ENCODE measurements at regions not wholly inside any gene's neighbourhood (a gene's known extent, or its start where the extent isn't known, plus 50 kb on each side); places are given as distances from the start of the nearest gene placed in this dataset.

DNA sequence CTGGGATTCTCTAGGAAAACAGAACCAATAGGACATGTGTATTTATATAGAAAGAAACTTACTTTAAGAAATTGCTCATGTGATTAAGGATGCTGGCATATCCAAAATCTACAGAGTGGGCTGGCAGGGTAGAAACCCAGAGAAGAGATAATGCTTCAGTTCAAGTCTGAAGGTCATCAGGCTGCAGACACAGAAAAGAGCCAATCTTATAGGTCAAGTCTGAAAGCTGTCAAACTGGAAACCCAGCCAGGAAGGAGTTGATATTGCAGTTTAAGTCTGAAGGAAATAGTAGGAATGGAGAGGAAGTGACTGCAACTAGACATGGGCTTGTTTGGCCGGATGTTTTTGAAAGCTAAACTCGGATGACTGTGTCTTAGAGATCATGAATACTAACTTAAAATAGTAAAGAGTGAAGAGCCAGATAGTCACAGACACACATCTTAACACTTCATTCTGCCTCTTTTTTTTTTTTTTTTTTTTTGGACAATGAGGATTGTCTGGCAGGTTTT is 125.3 kb upstream of the GPC6 start:
- 75% methylated on average over 2 of the region's 2 CpGs for WGBS (ENCODE audit: low lambda C conversion rate)
- DNase-seq: no peak
- H3K36me3 ChIP-seq (replicated peaks in 1 of 2; ENCODE audit: control insufficient read depth in 1 of 2, insufficient read depth in 2 of 2, low read length in 1 of 2): no peaks in the 10 kb centered on the region
- ChIA-PET CTCF (no interaction called here), POLR2A (no interaction called here)
- no peak overlapping the region for H3K4me3 ChIP-seq (ENCODE audit: low read depth in 2 of 2, low read length in 1 of 2)
- no peak overlapping the region for H2AFZ ChIP-seq (ENCODE audit: low read depth)
- H3K9ac ChIP-seq: no peak overlapping the region
- H3K4me2 ChIP-seq: no peak overlapping the region
- H3K27me3 ChIP-seq (ENCODE audit: insufficient read depth): no peaks in the 10 kb centered on the region
- no peaks in the 10 kb centered on the region for H3K79me2 ChIP-seq (ENCODE audit: insufficient read depth)
- H3F3A ChIP-seq (replicated peaks; ENCODE audit: insufficient read depth): no peaks in the 10 kb centered on the region
- H4K20me1 ChIP-seq (ENCODE audit: insufficient read depth): no peaks in the 10 kb centered on the region
- H3K9me3 ChIP-seq: no peaks in the 10 kb centered on the region
- H3K9me2 ChIP-seq: no peaks in the 10 kb centered on the region
- H3K4me1 ChIP-seq (ENCODE audit: control insufficient read depth in 1 of 2, insufficient read depth in 2 of 2, low read depth in 1 of 2, low read length in 1 of 2): no peaks in the 10 kb centered on the region
- TF ChIP-seq NFIC (IDR thresholded peaks at IDR 0.05; ENCODE audit: borderline replicate concordance) (no peak), RFX5 (IDR thresholded peaks at IDR 0.05; ENCODE audit: low read length) (no peak), EZH2phosphoT487 (IDR thresholded peaks at IDR 0.05; ENCODE audit: borderline replicate concordance, low read depth) (no peak), TCF12 (IDR thresholded peaks at IDR 0.05) (no peak), RAD21 (IDR thresholded peaks at IDR 0.05; ENCODE audit: low read length) (no peak)
- TF ChIP-seq, protein P1, sequence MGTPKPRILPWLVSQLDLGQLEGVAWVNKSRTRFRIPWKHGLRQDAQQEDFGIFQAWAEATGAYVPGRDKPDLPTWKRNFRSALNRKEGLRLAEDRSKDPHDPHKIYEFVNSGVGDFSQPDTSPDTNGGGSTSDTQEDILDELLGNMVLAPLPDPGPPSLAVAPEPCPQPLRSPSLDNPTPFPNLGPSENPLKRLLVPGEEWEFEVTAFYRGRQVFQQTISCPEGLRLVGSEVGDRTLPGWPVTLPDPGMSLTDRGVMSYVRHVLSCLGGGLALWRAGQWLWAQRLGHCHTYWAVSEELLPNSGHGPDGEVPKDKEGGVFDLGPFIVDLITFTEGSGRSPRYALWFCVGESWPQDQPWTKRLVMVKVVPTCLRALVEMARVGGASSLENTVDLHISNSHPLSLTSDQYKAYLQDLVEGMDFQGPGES (IDR thresholded peaks at IDR 0.05; ENCODE audit: low read depth, low read length): no peak
- no peak overlapping the region for H3K27ac ChIP-seq (ENCODE audit: low read depth in 2 of 2, low read length in 1 of 2)

DNA sequence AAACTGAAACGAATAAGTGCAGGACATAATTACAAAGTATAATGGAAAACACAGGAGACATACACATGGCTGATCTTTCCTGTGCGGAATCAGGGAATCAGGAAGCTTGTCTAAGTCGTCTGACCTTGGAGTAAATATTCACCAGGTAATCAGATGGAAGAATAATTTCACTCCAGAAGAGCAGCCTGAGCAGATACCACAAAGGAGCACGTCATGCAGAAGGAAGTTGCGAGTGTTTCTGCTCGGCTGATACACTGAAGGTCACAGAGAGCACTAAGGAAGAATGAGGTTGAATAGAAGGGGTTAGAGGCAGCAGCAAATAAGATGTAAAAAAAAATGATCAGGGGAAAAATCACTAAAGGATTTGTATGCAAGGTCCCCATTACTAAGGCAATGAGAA is 122.3 kb upstream of the GPC6 start:
- WGBS (ENCODE audit: low lambda C conversion rate): 69% methylated on average over 6 of the region's 6 CpGs
- Histone ChIP-seq H4K20me1 (ENCODE audit: insufficient read depth) (no peaks in the 10 kb centered on the region), H3K4me1 (ENCODE audit: control insufficient read depth in 1 of 2, insufficient read depth in 2 of 2, low read depth in 1 of 2, low read length in 1 of 2) (peaks cover 0 to 11% of the 10 kb centered on the region in 2 experiments; a peak in 2 of 4 replicates), H3K27me3 (ENCODE audit: insufficient read depth) (no peaks in the 10 kb centered on the region), H3K4me3 (ENCODE audit: low read depth in 2 of 2, low read length in 1 of 2) (no peak overlapping the region), H3K79me2 (ENCODE audit: insufficient read depth) (no peaks in the 10 kb centered on the region), H3K9me2 (no peaks in the 10 kb centered on the region), H3K27ac (ENCODE audit: low read depth in 2 of 2, low read length in 1 of 2) (no peak overlapping the region), H2AFZ (ENCODE audit: low read depth) (no peak overlapping the region), H3F3A (replicated peaks; ENCODE audit: insufficient read depth) (no peaks in the 10 kb centered on the region), H3K36me3 (replicated peaks in 1 of 2; ENCODE audit: control insufficient read depth in 1 of 2, insufficient read depth in 2 of 2, low read length in 1 of 2) (no peaks in the 10 kb centered on the region), H3K9ac (no peak overlapping the region), H3K9me3 (no peaks in the 10 kb centered on the region), H3K4me2 (no peak overlapping the region)
- ChIA-PET CTCF (no interaction called here), POLR2A (no interaction called here)
- TF ChIP-seq TEAD4 (IDR thresholded peaks at IDR 0.05; ENCODE audit: borderline replicate concordance, insufficient read depth): no peak
- TF ChIP-seq MXI1 (IDR thresholded peaks at IDR 0.05; ENCODE audit: low read depth, low read length): no peak
- no peak for TF ChIP-seq SMC3 (IDR thresholded peaks at IDR 0.05; ENCODE audit: low read depth, low read length)
- no peak for TF ChIP-seq TAF1 (IDR thresholded peaks at IDR 0.05; ENCODE audit: borderline replicate concordance, low read depth, low read length)
- TF ChIP-seq CHD2 (IDR thresholded peaks at IDR 0.05; ENCODE audit: low read length, partially characterized antibody): no peak
- TF ChIP-seq SIN3A (IDR thresholded peaks at IDR 0.05; ENCODE audit: borderline replicate concordance, low read depth, low read length): no peak
- TF ChIP-seq ELF1 (IDR thresholded peaks at IDR 0.05): no peak
- no peak for TF ChIP-seq POLR2AphosphoS5 (IDR thresholded peaks at IDR 0.05; ENCODE audit: low read depth, low read length)
- TF ChIP-seq MEF2A (IDR thresholded peaks at IDR 0.05; ENCODE audit: borderline replicate concordance, low read depth): no peak
- TF ChIP-seq, protein P2, sequence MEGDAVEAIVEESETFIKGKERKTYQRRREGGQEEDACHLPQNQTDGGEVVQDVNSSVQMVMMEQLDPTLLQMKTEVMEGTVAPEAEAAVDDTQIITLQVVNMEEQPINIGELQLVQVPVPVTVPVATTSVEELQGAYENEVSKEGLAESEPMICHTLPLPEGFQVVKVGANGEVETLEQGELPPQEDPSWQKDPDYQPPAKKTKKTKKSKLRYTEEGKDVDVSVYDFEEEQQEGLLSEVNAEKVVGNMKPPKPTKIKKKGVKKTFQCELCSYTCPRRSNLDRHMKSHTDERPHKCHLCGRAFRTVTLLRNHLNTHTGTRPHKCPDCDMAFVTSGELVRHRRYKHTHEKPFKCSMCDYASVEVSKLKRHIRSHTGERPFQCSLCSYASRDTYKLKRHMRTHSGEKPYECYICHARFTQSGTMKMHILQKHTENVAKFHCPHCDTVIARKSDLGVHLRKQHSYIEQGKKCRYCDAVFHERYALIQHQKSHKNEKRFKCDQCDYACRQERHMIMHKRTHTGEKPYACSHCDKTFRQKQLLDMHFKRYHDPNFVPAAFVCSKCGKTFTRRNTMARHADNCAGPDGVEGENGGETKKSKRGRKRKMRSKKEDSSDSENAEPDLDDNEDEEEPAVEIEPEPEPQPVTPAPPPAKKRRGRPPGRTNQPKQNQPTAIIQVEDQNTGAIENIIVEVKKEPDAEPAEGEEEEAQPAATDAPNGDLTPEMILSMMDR (IDR thresholded peaks at IDR 0.05): no peak
- TF ChIP-seq FOSL2 (IDR thresholded peaks at IDR 0.05; ENCODE audit: borderline replicate concordance, low read depth): no peak
- TF ChIP-seq, protein P3, sequence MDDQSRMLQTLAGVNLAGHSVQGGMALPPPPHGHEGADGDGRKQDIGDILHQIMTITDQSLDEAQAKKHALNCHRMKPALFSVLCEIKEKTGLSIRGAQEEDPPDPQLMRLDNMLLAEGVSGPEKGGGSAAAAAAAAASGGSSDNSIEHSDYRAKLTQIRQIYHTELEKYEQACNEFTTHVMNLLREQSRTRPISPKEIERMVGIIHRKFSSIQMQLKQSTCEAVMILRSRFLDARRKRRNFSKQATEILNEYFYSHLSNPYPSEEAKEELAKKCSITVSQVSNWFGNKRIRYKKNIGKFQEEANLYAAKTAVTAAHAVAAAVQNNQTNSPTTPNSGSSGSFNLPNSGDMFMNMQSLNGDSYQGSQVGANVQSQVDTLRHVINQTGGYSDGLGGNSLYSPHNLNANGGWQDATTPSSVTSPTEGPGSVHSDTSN (IDR thresholded peaks at IDR 0.05): no peak
- TF ChIP-seq FOXJ3 (CRISPR knock-in tag; IDR thresholded peaks at IDR 0.05): no peak
- TF ChIP-seq RXRA (IDR thresholded peaks at IDR 0.05; ENCODE audit: borderline replicate concordance, low read depth): no peak
- no peak for TF ChIP-seq YY1 (IDR thresholded peaks at IDR 0.05; ENCODE audit: low read depth)
- no peak for TF ChIP-seq EP300 (IDR thresholded peaks at IDR 0.05; ENCODE audit: borderline replicate concordance in 1 of 2, low read depth in 1 of 2, low read length in 1 of 2)
- TF ChIP-seq EZH2phosphoT487 (IDR thresholded peaks at IDR 0.05; ENCODE audit: borderline replicate concordance, low read depth): no peak
- no peak for DNase-seq

Measured in SK-N-SH (cell line).